ENCODE measurements at regions not wholly inside any gene's neighbourhood (a gene's known extent, or its start where the extent isn't known, plus 50 kb on each side); places are given as distances from the start of the nearest gene placed in this dataset.

- TF ChIP-seq ZBTB21 (tag by site-specific recombination; IDR thresholded peaks at IDR 0.05) (no peak), CTCF (tag by site-specific recombination; IDR thresholded peaks at IDR 0.05) (no peak), ZNF221 (tag by site-specific recombination; IDR thresholded peaks at IDR 0.05; ENCODE audit: borderline replicate concordance) (no peak), KLF1 (tag by site-specific recombination; IDR thresholded peaks at IDR 0.05) (no peak), KLF16 (tag by site-specific recombination; IDR thresholded peaks at IDR 0.05) (no peak), PRDM1 (tag by site-specific recombination; IDR thresholded peaks at IDR 0.05) (no peak), ZBTB48 (tag by site-specific recombination; IDR thresholded peaks at IDR 0.05) (no peak), SP2 (tag by site-specific recombination; IDR thresholded peaks at IDR 0.05) (no peak), YY1 (tag by site-specific recombination; IDR thresholded peaks at IDR 0.05) (no peak)
These were observed 728.9 kb downstream of the SLC16A7 start for GRCh38 chr12:60324746-60325145.

Measured in HEK293 (cell line).